ENCODE measurements at regions not wholly inside any gene's neighbourhood (a gene's known extent, or its start where the extent isn't known, plus 50 kb on each side); places are given as distances from the start of the nearest gene placed in this dataset.
"Not testable (repeated sequence)": the region's sequence is repeated elsewhere in the genome, so short reads cannot be mapped to it uniquely, and the experiment has no call there.

GRCh38 chr2:192960945-192961344, 766.2 kb upstream of the TMEFF2 start (continued):
- no peak for TF ChIP-seq JUND (IDR thresholded peaks at IDR 0.05; ENCODE audit: low read depth, low read length)

GRCh38 chr2:192958615-192959014, 763.9 kb upstream of the TMEFF2 start:
- H3K79me2 ChIP-seq (ENCODE audit: control insufficient read depth, insufficient read depth, low read length); RAD21 ChIA-PET (ENCODE audit: unreplicated experiment); CTCF ChIA-PET; in situ Hi-C loops (cut with MboI); H3K9ac ChIP-seq (ENCODE audit: control insufficient read depth, insufficient read depth, low read length); H3K9me3 ChIP-seq (replicated peaks; ENCODE audit: control insufficient read depth, insufficient read depth, low read length); ATAC-seq; POLR2A ChIA-PET; BruUV-seq (replicated peaks); H3K27me3 ChIP-seq (replicated peaks in 1 of 2; ENCODE audit: control insufficient read depth in 2 of 2, insufficient read depth in 2 of 2, low read length in 1 of 2); intact Hi-C loops (cut with micrococcal nuclease; ENCODE audit: unreplicated experiment); SMC1A ChIA-PET (ENCODE audit: uncharacterized antibody, unreplicated experiment); H2AFZ ChIP-seq (ENCODE audit: control insufficient read depth, low read depth, low read length); H4K20me1 ChIP-seq (ENCODE audit: control insufficient read depth, insufficient read depth); H3K4me1 ChIP-seq (ENCODE audit: control insufficient read depth, insufficient read depth, low read length); DNase-seq (ENCODE audit: low read depth, low spot score); H3K4me3 ChIP-seq; H3K27ac ChIP-seq (ENCODE audit: control insufficient read depth, insufficient read depth); H3K36me3 ChIP-seq (ENCODE audit: control insufficient read depth in 2 of 2, insufficient read depth in 2 of 2, low read length in 1 of 2); FAIRE-seq; H3K4me2 ChIP-seq (ENCODE audit: control insufficient read depth, insufficient read depth): not testable (repeated sequence)
- WGBS (ENCODE audit: insufficient coverage, insufficient replicate concordance, low lambda C conversion rate, missing lambda C conversion rate): 45% methylated on average over 7 of the region's 7 CpGs
- peak; percentile 68; the same call in 1 of the 2 replicates for TF ChIP-seq NFYB (IDR thresholded peaks at IDR 0.05; ENCODE audit: insufficient read depth, low read depth, low read length)

- ChIA-PET SMC1A (ENCODE audit: uncharacterized antibody, unreplicated experiment) (no interaction called here), RAD21 (ENCODE audit: unreplicated experiment) (no interaction called here), CTCF (no interaction called here), POLR2A (no interaction called here)
- DNase-seq (ENCODE audit: low read depth, low spot score) (no peak), FAIRE-seq (no peak), ATAC-seq (no peak)
- no peaks in the 10 kb centered on the region for H3K36me3 ChIP-seq (ENCODE audit: control insufficient read depth in 2 of 2, insufficient read depth in 2 of 2, low read length in 1 of 2)
- H3K4me3 ChIP-seq: no peak overlapping the region
- H3K27me3 ChIP-seq (replicated peaks in 1 of 2; ENCODE audit: control insufficient read depth in 2 of 2, insufficient read depth in 2 of 2, low read length in 1 of 2): no peaks in the 10 kb centered on the region
- H3K9ac ChIP-seq (ENCODE audit: control insufficient read depth, insufficient read depth, low read length): no peak overlapping the region
- H3K4me1 ChIP-seq (ENCODE audit: control insufficient read depth, insufficient read depth, low read length): no peaks in the 10 kb centered on the region
- no peaks in the 10 kb centered on the region for H3K79me2 ChIP-seq (ENCODE audit: control insufficient read depth, insufficient read depth, low read length)
- WGBS (ENCODE audit: insufficient coverage, insufficient replicate concordance, low lambda C conversion rate, missing lambda C conversion rate): 40% methylated on average over 5 of the region's 5 CpGs
- in situ Hi-C loops (cut with MboI): no loop called here
- H4K20me1 ChIP-seq (ENCODE audit: control insufficient read depth, insufficient read depth): no peaks in the 10 kb centered on the region
- H3K27ac ChIP-seq (ENCODE audit: control insufficient read depth, insufficient read depth): no peak overlapping the region
- no peaks in the 10 kb centered on the region for H3K9me3 ChIP-seq (replicated peaks; ENCODE audit: control insufficient read depth, insufficient read depth, low read length)
- no TSS peak for BruUV-seq (replicated peaks)
- intact Hi-C loops (cut with micrococcal nuclease; ENCODE audit: unreplicated experiment): no loop called here
- H2AFZ ChIP-seq (ENCODE audit: control insufficient read depth, low read depth, low read length): no peak overlapping the region
- no peak overlapping the region for H3K4me2 ChIP-seq (ENCODE audit: control insufficient read depth, insufficient read depth)
- no peak for TF ChIP-seq E4F1 (IDR thresholded peaks at IDR 0.05; ENCODE audit: borderline replicate concordance, partially characterized antibody)
- TF ChIP-seq RAD51 (IDR thresholded peaks at IDR 0.05): no peak
- no peak for TF ChIP-seq PBX3 (IDR thresholded peaks at IDR 0.05; ENCODE audit: insufficient replicate concordance, low read depth, low read length)
- no peak for TF ChIP-seq HCFC1 (IDR thresholded peaks at IDR 0.05; ENCODE audit: low read length)
- no peak for TF ChIP-seq MXI1 (IDR thresholded peaks at IDR 0.05; ENCODE audit: low read depth, low read length)
- TF ChIP-seq PKNOX1 (IDR thresholded peaks at IDR 0.05): no peak
- no peak for TF ChIP-seq BCL3 (IDR thresholded peaks at IDR 0.05; ENCODE audit: borderline replicate concordance, insufficient read depth, low read depth, low read length, poor library complexity, severe bottlenecking)
These were observed 762.7 kb upstream of the TMEFF2 start for GRCh38 chr2:192957425-192957824.

All from GM12878 (cell line).